ENCODE measurements at regions not wholly inside any gene's neighbourhood (a gene's known extent, or its start where the extent isn't known, plus 50 kb on each side); places are given as distances from the start of the nearest gene placed in this dataset.

- TF ChIP-seq CTCF (IDR thresholded peaks at IDR 0.05): no peak
- Histone ChIP-seq H3K4me3 (no peak overlapping the region), H3K27ac (no peak overlapping the region), H3K4me1 (no peaks in the 10 kb centered on the region), H3K9me3 (no peaks in the 10 kb centered on the region), H3K36me3 (no peaks in the 10 kb centered on the region), H3K27me3 (no peaks in the 10 kb centered on the region)
- intact Hi-C loops (cut with DNase I; ENCODE audit: low total_unique reads): no loop called here
- DNase-seq: no peak
Observed at GRCh38 chr14:87094913-87095312, 898.1 kb downstream of the GALC start.

GRCh38 chr14:87088588-87088987 is 904.4 kb downstream of the GALC start:
- Histone ChIP-seq H3K27me3 (no peaks in the 10 kb centered on the region), H3K9me3 (no peaks in the 10 kb centered on the region), H3K4me1 (no peaks in the 10 kb centered on the region), H3K36me3 (no peaks in the 10 kb centered on the region), H3K27ac (no peak overlapping the region), H3K4me3 (no peak overlapping the region)
- intact Hi-C loops (cut with DNase I; ENCODE audit: low total_unique reads): no loop called here
- no peak for DNase-seq
- no peak for TF ChIP-seq CTCF (IDR thresholded peaks at IDR 0.05)

GRCh38 chr14:87087881-87088280 is 905.1 kb downstream of the GALC start:
- H3K27ac ChIP-seq: no peak overlapping the region
- H3K36me3 ChIP-seq: no peaks in the 10 kb centered on the region
- no peaks in the 10 kb centered on the region for H3K27me3 ChIP-seq

GRCh38 chr14:87084908-87085307 is 908.1 kb downstream of the GALC start:
- Histone ChIP-seq H3K4me1 (no peaks in the 10 kb centered on the region), H3K27ac (no peak overlapping the region), H3K36me3 (no peaks in the 10 kb centered on the region), H3K9me3 (no peaks in the 10 kb centered on the region), H3K4me3 (no peak overlapping the region), H3K27me3 (no peaks in the 10 kb centered on the region)
- intact Hi-C loops (cut with DNase I; ENCODE audit: low total_unique reads): no loop called here
- DNase-seq: no peak
- TF ChIP-seq CTCF (IDR thresholded peaks at IDR 0.05): no peak

More at GRCh38 chr14:87087881-87088280, 905.1 kb downstream of the GALC start:
- TF ChIP-seq CTCF (IDR thresholded peaks at IDR 0.05): no peak
- Histone ChIP-seq H3K9me3 (no peaks in the 10 kb centered on the region), H3K4me1 (no peaks in the 10 kb centered on the region), H3K4me3 (no peak overlapping the region)
- DNase-seq: no peak
- intact Hi-C loops (cut with DNase I; ENCODE audit: low total_unique reads): no loop called here

- Histone ChIP-seq H3K9me3 (no peaks in the 10 kb centered on the region), H3K36me3 (no peaks in the 10 kb centered on the region), H3K4me1 (no peaks in the 10 kb centered on the region), H3K27ac (no peak overlapping the region), H3K27me3 (no peaks in the 10 kb centered on the region), H3K4me3 (no peak overlapping the region)
- DNase-seq: no peak
- intact Hi-C loops (cut with DNase I; ENCODE audit: low total_unique reads): no loop called here
- no peak for TF ChIP-seq CTCF (IDR thresholded peaks at IDR 0.05)
Observed at GRCh38 chr14:87082917-87083316, 910.1 kb downstream of the GALC start.

GRCh38 chr14:87081004-87081403 is 912.0 kb downstream of the GALC start:
- no peaks in the 10 kb centered on the region for H3K9me3 ChIP-seq
- TF ChIP-seq CTCF (IDR thresholded peaks at IDR 0.05): no peak
- no peaks in the 10 kb centered on the region for H3K36me3 ChIP-seq
- H3K27ac ChIP-seq: no peak overlapping the region
- intact Hi-C loops (cut with DNase I; ENCODE audit: low total_unique reads): no loop called here
- DNase-seq: no peak
- no peaks in the 10 kb centered on the region for H3K4me1 ChIP-seq
- no peaks in the 10 kb centered on the region for H3K27me3 ChIP-seq
- no peak overlapping the region for H3K4me3 ChIP-seq
